Uterus (tissue), 3 donors: ENCODE measurements at regions not wholly inside any gene's neighbourhood (a gene's known extent, or its start where the extent isn't known, plus 50 kb on each side); places are given as distances from the start of the nearest gene placed in this dataset.

Source experiments
- DNase-seq, 2 donors: peaks; one replicate each; pipeline ENCODE4 v3.0.0-alpha.2; 2019 to 2020
- H3K27ac ChIP-seq, 2 donors: fragments of 200-600 bp; sonication (generic); 1 replicate in 1 of 2; 2 replicates in 1 of 2; pipeline ENCODE4 v1.5.1; 2016 to 2018
- H3K27me3 ChIP-seq, 2 donors: fragments of 200-600 bp; sonication (generic); one replicate each; pipeline ENCODE4 v1.5.1; 2018 to 2019; ENCODE audit warnings: control low read depth in 1 of 2
- H3K36me3 ChIP-seq, 2 donors: fragments of 200-600 bp; sonication (generic); one replicate each; pipeline ENCODE4 v1.5.1; 2019; ENCODE audit warnings: control low read depth in 1 of 2
- H3K4me1 ChIP-seq, 2 donors: fragments of 200-600 bp; sonication (generic); one replicate each; pipeline ENCODE4 v1.5.1; 2018 to 2019; ENCODE audit warnings: control low read depth in 1 of 2
- H3K4me3 ChIP-seq, 2 donors: fragments of 200-600 bp; sonication (generic); 1 replicate in 1 of 2; 2 replicates in 1 of 2; pipeline ENCODE4 v1.5.1; 2018 to 2019; ENCODE audit warnings: mild to moderate bottlenecking in 1 of 2
- H3K9me3 ChIP-seq, 2 donors: fragments of 200-600 bp; sonication (generic); one replicate each; pipeline ENCODE4 v1.5.1; 2019; ENCODE audit warnings: control low read depth in 1 of 2
- CTCF ChIP-seq, 4 experiments: fragments of 200-600 bp in 2 of 4; fragments of 450-650 bp in 2 of 4; sonication (generic) in 2 of 4; IDR thresholded peaks; one replicate each; pipeline ENCODE4 v1.5.1; 2016 to 2019; ENCODE audit warnings: antibody characterized with exemption in 4 of 4, mild to moderate bottlenecking in 2 of 4, moderate library complexity in 1 of 4
- POLR2A ChIP-seq, 2 donors: fragments of 450-650 bp; IDR thresholded peaks; one replicate each; pipeline ENCODE4 v1.6.1; 2016; ENCODE audit warnings: antibody characterized with exemption in 2 of 2, mild to moderate bottlenecking in 1 of 2, moderate library complexity in 1 of 2
- intact Hi-C: fragments of 100-400 bp; cut with DNase I; formaldehyde crosslinking; loops from one replicate; pipeline ENCODE4 v1.15.1; 2023; ENCODE audit warnings: low total_unique reads
- donor health status: DM: yes; HTN: yes; CAD: no.

- Histone ChIP-seq H3K9me3 (no peaks in the 10 kb centered on the region), H3K27me3 (no peaks in the 10 kb centered on the region), H3K27ac (no peak overlapping the region), H3K36me3 (no peaks in the 10 kb centered on the region), H3K4me3 (no peak overlapping the region), H3K4me1 (no peaks in the 10 kb centered on the region)
- intact Hi-C loops: no loop called here
- no peak for TF ChIP-seq POLR2A (IDR thresholded peaks at IDR 0.05)
- TF ChIP-seq CTCF (IDR thresholded peaks at IDR 0.05): no peak
- DNase-seq: no peak
Measured at GRCh38 chr11:109153836-109154235, 268.2 kb upstream of the C11orf87 start.

GRCh38 chr11:109155291-109155690 lies 266.7 kb upstream of the C11orf87 start:
- no peak overlapping the region for H3K27ac ChIP-seq

GRCh38 chr11:109165035-109165434 lies 257.0 kb upstream of the C11orf87 start:
- DNase-seq: no peak
- H3K4me1 ChIP-seq: no peaks in the 10 kb centered on the region
- TF ChIP-seq CTCF (IDR thresholded peaks at IDR 0.05) (no peak), POLR2A (IDR thresholded peaks at IDR 0.05) (no peak)
- no peak overlapping the region for H3K27ac ChIP-seq
- intact Hi-C loops: no loop called here
- H3K9me3 ChIP-seq: no peaks in the 10 kb centered on the region
- no peaks in the 10 kb centered on the region for H3K36me3 ChIP-seq
- H3K27me3 ChIP-seq: no peaks in the 10 kb centered on the region
- H3K4me3 ChIP-seq: no peak overlapping the region

More at GRCh38 chr11:109155291-109155690, 266.7 kb upstream of the C11orf87 start:
- H3K36me3 ChIP-seq: no peaks in the 10 kb centered on the region
- H3K27me3 ChIP-seq: no peaks in the 10 kb centered on the region
- H3K9me3 ChIP-seq: no peaks in the 10 kb centered on the region
- H3K4me3 ChIP-seq: no peak overlapping the region
- H3K4me1 ChIP-seq: no peaks in the 10 kb centered on the region
- no peak for TF ChIP-seq POLR2A (IDR thresholded peaks at IDR 0.05)
- intact Hi-C loops: no loop called here
- no peak for DNase-seq

- Histone ChIP-seq H3K4me1 (no peaks in the 10 kb centered on the region), H3K27me3 (no peaks in the 10 kb centered on the region), H3K4me3 (no peak overlapping the region), H3K27ac (no peak overlapping the region), H3K36me3 (no peaks in the 10 kb centered on the region), H3K9me3 (no peaks in the 10 kb centered on the region)
- DNase-seq: no peak
- intact Hi-C loops: no loop called here
- TF ChIP-seq POLR2A (IDR thresholded peaks at IDR 0.05): no peak
- no peak for TF ChIP-seq CTCF (IDR thresholded peaks at IDR 0.05)
Measured at GRCh38 chr11:109166441-109166840, 255.5 kb upstream of the C11orf87 start.

- DNase-seq: no peak
- H3K9me3 ChIP-seq: no peaks in the 10 kb centered on the region
- H3K36me3 ChIP-seq: no peaks in the 10 kb centered on the region
- TF ChIP-seq CTCF (IDR thresholded peaks at IDR 0.05) (no peak), POLR2A (IDR thresholded peaks at IDR 0.05) (no peak)
- intact Hi-C loops: no loop called here
- no peaks in the 10 kb centered on the region for H3K4me1 ChIP-seq
- H3K4me3 ChIP-seq: no peak overlapping the region
- H3K27me3 ChIP-seq: no peaks in the 10 kb centered on the region
- H3K27ac ChIP-seq: no peak overlapping the region
Measured at GRCh38 chr11:109173504-109173903, 248.5 kb upstream of the C11orf87 start.

- Histone ChIP-seq H3K4me3 (no peak overlapping the region), H3K27me3 (no peaks in the 10 kb centered on the region), H3K27ac (no peak overlapping the region), H3K9me3 (no peaks in the 10 kb centered on the region), H3K36me3 (no peaks in the 10 kb centered on the region), H3K4me1 (no peaks in the 10 kb centered on the region)
- intact Hi-C loops: no loop called here
- no peak for DNase-seq
- no peak for TF ChIP-seq CTCF (IDR thresholded peaks at IDR 0.05)
- no peak for TF ChIP-seq POLR2A (IDR thresholded peaks at IDR 0.05)
Measured at GRCh38 chr11:109184376-109184775, 237.6 kb upstream of the C11orf87 start.
